AG09309 (cell line): ENCODE measurements at regions not wholly inside any gene's neighbourhood (a gene's known extent, or its start where the extent isn't known, plus 50 kb on each side); places are given as distances from the start of the nearest gene placed in this dataset.

Source experiments
- DNase-seq: peaks from one replicate; pipeline ENCODE4 v3.0.0-alpha.2; 2010; ENCODE audit warnings: low read depth
- H3K4me3 ChIP-seq: 2 replicates; pipeline ENCODE4 v1.5.1; 2011; ENCODE audit warnings: mild to moderate bottlenecking, low read depth, low read length, moderate library complexity; ENCODE audit not compliant: control insufficient read depth
- TF ChIP-seq, protein P1 (sequence below): IDR thresholded peaks from 2 replicates; pipeline ENCODE4 v1.5.1; 2011; ENCODE audit warnings: mild to moderate bottlenecking, low read depth, low read length, inconsistent platforms; ENCODE audit not compliant: insufficient read depth, control insufficient read depth; ENCODE audit errors: missing control alignments

- no peak overlapping the region for H3K4me3 ChIP-seq
- TF ChIP-seq, protein P1, sequence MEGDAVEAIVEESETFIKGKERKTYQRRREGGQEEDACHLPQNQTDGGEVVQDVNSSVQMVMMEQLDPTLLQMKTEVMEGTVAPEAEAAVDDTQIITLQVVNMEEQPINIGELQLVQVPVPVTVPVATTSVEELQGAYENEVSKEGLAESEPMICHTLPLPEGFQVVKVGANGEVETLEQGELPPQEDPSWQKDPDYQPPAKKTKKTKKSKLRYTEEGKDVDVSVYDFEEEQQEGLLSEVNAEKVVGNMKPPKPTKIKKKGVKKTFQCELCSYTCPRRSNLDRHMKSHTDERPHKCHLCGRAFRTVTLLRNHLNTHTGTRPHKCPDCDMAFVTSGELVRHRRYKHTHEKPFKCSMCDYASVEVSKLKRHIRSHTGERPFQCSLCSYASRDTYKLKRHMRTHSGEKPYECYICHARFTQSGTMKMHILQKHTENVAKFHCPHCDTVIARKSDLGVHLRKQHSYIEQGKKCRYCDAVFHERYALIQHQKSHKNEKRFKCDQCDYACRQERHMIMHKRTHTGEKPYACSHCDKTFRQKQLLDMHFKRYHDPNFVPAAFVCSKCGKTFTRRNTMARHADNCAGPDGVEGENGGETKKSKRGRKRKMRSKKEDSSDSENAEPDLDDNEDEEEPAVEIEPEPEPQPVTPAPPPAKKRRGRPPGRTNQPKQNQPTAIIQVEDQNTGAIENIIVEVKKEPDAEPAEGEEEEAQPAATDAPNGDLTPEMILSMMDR: no peak
- DNase-seq: no peak
Observed at GRCh38 chr13:44873461-44873860, 115.8 kb downstream of the NUFIP1 start.

DNA sequence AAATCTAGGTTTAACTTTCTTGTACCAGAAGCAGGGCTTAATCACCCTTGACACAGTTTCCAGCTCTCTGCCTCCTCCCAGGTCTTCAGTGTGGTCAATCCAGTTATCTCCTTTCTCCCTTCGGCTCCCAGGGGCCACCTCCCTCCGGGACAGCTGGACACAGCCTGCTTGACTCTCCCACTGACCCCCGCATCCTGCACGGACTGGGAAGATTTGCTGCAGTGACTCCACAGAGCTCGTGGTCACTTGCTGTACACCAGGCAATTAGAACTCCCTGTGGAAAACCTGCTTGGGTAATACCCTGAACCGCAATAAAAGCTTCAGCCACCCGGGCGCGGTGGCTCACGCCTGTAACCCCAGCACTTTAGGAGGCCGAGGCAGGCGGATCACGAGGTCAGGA, 116.5 kb downstream of the NUFIP1 start:
- no peak for DNase-seq
- no peak overlapping the region for H3K4me3 ChIP-seq
- TF ChIP-seq, protein P1: no peak

- TF ChIP-seq, protein P1: no peak
- no peak overlapping the region for H3K4me3 ChIP-seq
- no peak for DNase-seq
Observed at GRCh38 chr13:44870456-44870929, 118.8 kb downstream of the NUFIP1 start.

DNA sequence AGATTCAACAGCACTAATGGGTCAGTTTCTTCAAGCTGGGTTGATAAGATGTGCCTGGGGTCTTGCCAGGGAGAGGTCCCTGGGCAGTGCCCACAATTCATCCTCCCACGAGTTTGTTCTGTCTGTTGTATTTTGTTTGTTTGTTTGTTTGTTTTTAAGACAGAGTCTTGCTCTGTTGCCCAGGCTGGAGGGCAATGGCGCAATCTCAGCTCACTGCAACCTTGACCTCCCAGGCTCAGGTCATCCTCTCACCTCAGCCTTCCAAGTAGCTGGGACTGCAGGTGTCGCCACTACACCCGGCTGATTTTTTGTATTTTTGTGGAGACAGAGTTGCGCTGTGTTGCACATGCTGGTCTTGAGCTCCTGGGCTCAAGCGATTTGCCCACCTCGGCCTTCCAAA, 120.1 kb downstream of the NUFIP1 start:
- H3K4me3 ChIP-seq: no peak overlapping the region
- no peak for DNase-seq
- TF ChIP-seq, protein P1: no peak

- no peak overlapping the region for H3K4me3 ChIP-seq
- no peak for DNase-seq
- TF ChIP-seq, protein P1: no peak
Observed at GRCh38 chr13:44868397-44868796, 120.9 kb downstream of the NUFIP1 start.

- no peak overlapping the region for H3K4me3 ChIP-seq
- no peak for DNase-seq
- TF ChIP-seq, protein P1: no peak
Observed at GRCh38 chr13:44867825-44868224, 121.4 kb downstream of the NUFIP1 start.

- no peak for DNase-seq
- TF ChIP-seq, protein P1: no peak
- no peak overlapping the region for H3K4me3 ChIP-seq
Observed at GRCh38 chr13:44866411-44866911, 122.8 kb downstream of the NUFIP1 start.
